GM18868 (cell line): ENCODE measurements at regions not wholly inside any gene's neighbourhood (a gene's known extent, or its start where the extent isn't known, plus 50 kb on each side); places are given as distances from the start of the nearest gene placed in this dataset.

ENCODE experiments used
- ATAC-seq: cut with Tn5 transposase; IDR thresholded peaks from one replicate; pipeline ENCODE4 v1.9.1; 2021; ENCODE audit warnings: mild to moderate bottlenecking, moderate library complexity; ENCODE audit not compliant: unreplicated experiment

DNA sequence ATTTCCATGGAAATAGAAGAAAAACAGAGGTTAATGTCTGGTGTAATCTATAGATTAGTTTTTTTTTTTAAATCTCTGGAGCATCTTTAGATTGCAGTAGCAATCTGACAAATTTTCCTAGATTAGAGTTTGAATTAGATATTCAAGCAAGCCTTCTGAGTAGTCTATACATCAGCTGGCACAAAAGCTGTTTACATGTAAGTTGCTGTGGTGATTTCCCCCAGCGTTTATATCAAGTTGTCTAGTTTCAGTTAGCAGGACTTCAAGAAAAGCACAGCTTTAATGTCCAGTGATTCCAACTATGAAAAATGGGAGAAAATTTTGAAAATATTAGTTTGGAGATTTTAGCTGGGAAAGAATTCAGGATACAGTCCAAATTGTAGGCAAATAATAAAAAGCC lies 605.0 kb upstream of the USP15 start:
- ATAC-seq: no peak

DNA sequence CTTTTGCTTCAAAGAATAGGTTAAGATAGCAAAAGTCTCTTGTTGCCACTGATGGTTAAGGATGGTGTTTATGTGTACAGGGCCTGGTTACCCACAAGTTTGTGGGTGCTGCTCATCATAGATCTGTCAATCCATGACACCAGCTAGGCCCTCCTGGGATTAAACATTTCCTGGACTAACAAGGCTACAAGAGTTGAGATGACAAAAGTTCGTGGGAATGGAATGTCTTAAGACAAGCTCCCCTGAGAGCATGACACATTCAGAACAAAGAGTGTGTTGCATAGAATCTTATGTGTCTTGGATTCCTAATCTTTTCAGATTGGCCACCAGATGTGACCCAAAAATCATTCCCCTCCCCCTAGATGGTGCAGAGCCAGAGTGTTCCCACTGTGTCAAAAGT lies 592.5 kb upstream of the USP15 start:
- no peak for ATAC-seq

DNA sequence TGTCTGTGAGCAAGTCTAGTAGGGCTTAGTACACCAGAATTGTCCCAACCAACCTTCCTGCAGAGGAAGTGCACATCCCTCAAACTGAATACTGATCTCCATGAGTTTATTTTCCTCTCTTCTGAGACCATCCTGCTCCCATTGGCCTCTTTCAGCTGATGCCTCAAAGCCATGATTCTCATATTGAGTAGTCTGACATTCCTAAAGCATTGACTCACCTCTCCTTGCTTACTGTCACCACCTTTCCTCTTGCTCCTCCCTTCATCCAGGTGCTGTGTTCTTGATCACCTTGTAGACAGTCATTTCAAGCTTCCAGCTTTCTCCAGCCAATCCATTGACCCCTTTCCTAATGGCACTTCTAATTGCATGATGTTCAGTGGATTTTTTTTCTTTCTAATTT lies 583.7 kb upstream of the USP15 start:
- ATAC-seq: no peak

DNA sequence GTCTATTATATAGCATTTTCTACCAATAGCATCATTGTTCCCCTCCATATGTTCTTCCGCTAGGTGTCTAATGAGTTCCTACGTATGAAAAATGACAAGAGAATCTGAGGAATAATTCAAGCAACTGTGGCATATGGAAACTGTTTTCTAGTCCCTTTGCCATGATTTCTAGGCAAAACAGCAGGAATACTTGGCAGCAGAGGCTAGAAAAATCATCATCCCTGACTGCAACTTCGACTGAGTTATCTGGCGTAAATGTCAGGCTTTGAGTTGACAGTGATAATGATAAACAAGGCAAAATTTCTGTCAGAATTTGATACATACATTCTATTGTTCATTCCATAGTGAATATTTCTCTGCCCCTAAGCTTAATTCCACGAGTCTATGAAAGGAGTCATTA lies 572.8 kb upstream of the USP15 start:
- no peak for ATAC-seq

DNA sequence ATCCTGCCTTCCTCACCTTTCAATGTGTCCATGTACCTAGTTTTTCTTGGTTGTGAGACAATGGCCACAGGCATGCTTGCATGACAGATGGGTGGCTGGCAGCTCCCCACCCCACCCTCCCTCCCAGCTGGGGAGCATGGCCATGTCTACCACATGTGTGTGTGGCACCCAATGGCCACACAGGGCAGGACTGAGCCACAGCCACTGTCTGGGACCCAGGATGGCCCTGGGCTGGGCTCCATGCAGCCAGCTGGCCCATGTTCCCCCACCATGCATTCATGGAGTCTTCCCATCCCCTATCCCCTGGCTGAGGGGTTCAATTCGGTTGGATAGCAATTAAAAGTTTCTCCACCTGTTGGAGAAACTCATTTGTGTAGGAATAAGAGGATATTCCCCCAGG lies 566.0 kb upstream of the USP15 start:
- ATAC-seq: no peak

DNA sequence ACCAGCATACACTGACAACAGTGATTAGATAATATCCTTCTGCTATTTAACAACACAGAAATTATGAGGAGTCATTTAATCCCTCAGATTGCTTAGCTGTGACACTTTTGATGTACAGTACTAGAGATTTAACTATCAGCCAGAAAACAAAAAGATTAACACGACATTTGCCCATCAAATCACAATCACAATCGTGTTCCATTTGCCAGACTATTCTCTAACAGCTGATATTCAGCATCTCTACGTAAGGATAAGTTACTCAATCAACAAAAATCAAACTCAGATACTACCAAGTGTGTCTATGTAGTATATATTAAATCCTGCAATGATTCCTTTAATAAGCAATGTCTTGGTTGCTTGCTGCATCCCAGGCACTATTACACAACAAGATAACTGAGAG lies 558.7 kb upstream of the USP15 start:
- no peak for ATAC-seq

DNA sequence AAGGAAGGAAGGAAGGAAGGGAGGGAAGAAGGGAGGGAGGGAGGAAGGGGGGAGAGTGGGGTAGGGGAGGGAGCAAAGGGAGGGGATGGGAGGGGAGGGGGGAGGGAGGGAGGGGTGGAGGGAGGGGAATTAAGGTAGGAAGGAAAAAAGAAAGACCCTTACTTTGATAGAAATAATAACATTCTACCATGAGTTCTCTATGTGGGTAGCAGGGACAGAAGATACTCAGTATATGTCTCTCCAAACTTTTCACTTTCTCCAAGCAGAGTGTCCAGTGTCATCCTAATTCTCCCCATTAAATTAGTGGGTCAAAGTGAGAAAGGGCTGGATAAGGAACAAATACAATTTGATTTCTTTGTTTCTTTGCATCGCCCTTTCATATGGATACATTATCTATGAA lies 553.4 kb upstream of the USP15 start:
- no peak for ATAC-seq

DNA sequence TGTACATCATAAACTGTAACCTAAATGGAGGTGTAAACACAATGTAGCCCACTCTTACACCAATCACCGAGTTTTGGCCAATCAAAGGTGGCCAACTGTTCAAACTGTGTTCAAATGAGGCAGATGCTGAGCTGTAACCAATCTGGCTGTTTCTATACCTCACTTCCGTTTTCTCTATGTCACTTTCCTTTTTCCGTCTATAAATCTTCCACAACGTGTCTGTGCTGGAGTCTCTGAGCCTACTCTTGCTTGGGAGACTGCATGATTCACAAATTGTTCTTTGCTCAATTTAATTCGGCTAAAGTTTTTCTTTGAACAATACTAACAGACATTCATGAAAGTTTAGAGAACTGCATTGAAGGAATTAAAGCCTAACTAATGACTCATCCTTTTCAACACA lies 547.1 kb upstream of the USP15 start:
- ATAC-seq: no peak

DNA sequence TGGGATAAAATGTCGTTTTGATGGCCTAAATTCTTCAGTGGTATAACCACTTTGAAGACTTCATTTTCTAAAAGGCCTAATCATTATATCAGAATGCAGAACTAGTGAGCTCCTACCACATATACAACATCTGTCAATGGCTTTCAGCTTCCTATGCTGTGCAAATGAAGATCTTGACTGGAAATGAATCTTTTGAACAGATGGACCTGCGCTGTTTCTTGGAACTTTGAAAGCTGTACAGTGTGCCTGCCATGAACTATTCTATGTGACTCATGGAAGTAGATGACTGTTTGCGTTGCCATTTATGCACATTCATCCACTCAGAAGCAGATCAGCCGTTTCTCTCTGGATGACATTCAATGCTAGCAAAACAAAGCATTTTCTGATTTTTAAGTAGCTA lies 542.2 kb upstream of the USP15 start:
- ATAC-seq: no peak

DNA sequence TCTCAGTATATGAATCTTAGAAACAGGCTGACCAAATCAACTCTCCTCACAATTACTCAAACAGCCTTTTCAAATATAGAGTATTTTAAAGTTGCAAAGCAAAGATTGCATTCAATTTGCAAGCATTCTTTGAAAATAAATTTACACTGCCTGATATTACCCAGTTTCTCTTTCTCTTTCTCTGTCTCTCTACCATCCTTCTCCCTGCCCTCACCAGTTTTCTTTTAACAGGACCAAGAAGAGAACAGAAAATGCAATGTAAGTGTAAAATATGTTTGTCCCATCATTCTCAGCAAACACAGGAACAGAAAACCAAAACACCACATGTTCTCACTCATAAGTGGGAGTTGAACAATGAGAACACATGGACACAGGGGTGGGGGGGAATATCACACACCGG lies 520.3 kb upstream of the USP15 start:
- ATAC-seq: no peak

DNA sequence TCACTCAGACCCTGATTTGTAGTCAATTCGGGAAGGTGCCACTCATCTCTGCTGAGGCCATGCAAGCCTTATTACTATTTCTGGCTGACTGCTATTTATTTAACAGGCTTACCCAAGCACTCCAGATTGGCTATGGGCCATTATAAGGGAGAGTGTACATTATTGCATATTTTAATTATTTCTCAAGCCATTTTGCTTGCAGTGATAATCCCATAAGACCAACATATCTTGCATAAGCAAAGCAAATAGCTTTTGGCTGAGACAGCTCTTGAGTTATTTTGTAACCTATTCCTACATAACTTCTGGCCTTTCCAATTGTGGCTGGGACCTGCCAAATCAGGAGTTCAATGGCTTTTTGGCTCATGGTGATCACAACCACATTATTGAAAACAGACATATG lies 509.6 kb upstream of the USP15 start:
- ATAC-seq: no peak

DNA sequence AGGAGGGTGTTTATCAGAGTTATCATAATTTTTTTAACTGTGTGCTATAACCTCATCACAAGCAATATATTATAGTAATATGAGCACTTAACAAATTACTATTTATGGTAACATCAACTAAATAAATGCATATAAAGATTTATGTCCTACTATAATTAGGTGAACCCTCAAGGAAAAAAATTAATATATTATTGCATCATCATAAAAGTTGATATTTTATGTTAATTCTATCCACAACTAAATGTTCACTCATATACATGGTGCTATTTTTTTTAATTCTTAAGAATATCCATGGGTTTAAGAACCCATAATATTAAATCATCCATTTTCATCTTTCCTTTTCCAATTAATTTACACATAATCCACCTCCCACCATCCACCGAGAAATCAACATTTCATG lies 506.0 kb upstream of the USP15 start:
- no peak for ATAC-seq

DNA sequence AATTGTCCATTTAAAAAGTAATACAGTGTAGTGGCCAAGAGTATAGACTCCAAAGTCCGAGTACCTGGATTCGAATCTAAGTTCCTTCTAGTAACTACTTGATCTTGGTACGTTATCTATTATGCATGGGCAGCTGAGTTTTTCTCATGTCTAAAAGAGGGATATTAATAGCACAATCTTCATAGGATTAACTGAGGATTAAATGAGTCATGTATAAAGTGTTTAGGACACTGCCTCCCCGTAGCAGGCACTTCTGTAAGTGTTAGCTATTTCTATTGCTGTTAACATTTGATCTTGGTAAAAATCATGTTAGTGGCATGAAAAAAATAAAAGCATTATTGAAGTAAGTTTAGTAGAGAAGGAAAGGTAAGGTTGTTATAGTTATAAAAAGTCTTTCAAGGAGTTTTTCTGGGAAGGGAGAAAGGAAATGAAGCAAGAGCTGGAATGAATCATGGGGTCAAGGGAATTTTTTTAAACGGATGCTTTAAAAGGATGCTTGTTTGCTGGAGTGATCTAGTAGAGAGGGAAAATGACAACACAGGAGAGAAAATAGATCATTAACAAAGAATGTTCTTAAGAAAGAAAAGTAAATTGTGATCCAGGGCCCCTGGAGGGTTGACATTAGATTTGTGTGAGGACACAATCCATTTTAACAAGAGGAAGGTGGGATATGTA lies 502.2 kb upstream of the USP15 start:
- no peak for ATAC-seq

DNA sequence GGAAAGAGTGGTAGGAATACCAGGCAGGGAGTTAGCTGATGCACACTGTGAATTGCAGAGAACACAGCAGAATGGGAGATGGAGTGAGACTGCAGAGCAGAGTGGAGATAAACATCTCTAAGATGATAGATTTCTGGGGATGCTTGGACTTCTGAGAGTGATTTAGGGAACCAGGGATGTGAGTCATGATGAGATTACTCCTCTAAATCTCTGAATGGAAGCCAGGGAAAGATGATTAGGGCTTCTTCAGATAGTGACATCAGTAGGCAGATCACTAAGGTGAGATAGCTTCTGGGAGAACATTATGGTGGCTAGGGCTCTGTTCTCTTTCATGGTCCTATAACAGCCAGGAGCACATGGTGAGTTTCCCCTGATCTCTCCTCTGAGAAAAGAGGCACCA lies 501.5 kb upstream of the USP15 start:
- ATAC-seq: no peak

DNA sequence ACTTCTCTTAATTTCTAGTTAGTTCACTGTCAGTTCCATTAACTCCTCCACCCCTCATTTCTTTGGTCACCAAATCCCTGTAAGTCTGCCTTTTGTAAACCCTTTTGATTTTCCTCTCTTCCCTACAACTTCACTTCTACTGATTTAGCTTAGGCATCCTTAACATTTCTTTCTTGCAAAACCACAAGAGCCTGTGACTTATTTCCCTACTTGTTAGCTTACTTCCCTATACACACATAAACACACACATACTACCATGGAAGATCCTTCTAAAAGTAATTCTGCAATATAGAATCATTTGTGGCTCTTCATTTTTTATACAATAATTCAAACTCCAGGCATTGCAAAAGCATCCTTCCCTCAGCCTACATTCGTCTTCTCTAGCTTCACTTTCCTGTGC lies 494.3 kb upstream of the USP15 start:
- ATAC-seq: no peak

DNA sequence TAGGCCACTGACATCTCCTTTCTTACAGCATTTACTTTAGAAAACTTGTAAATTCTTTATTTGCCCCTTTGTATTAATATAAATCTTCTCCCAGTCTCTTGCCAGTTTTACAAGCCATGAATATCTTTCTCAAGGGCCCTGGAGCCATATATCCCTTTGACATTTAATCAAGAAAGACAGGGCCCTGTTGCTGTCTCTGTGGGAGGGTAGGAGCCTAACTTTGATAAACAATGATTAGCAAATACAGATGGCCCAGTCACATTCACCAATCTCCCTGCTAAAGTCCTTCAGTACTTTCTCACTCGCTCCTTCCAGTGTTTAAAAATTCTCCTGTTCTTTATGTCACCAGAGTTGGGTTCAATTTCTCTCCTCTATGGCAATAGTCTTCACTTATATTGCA lies 479.8 kb upstream of the USP15 start:
- ATAC-seq: no peak

DNA sequence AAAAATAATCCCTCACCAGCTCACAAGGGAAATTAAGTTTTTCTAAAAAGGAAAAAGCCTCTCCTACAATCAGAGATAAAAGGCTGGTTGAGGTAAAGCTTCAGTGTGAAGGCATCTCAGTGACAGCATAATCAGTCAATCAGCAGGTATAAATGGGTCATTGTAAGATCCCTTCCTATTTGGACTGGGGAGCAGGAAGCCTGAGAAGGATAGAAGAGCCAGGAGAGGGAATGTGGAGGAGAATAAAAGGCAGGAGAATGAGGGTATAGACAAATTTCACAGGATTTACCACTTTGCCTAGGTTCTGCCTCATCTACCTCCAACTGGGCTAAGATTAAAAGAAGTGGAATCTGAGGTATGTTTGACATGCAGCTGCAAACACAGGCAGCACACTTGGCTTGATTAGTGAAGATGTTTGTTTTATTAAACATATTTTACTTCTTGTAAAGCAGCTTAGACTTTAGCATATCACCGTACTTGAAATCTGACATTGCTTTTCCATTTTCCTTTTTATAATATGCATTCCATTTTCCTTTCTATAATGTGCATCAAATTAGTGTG lies 479.1 kb upstream of the USP15 start:
- ATAC-seq: no peak

DNA sequence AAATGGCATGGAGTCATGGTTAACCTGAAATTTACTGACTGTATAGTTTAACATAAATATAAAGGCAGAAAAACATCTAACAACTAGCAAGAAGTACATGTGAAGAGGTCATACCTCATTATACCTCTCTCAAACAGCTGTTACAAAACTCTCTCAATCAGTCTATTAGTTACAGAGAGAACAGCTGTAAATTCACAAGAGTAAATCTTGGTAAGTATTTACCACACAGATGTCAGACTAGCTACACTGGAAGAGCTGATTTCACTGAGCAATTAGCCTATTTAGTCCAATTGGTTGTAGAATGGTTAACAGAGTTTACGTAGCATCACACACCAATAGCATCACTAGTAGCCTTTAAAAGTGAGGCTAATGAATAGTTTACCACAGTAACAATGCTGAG lies 463.4 kb upstream of the USP15 start:
- ATAC-seq: no peak

DNA sequence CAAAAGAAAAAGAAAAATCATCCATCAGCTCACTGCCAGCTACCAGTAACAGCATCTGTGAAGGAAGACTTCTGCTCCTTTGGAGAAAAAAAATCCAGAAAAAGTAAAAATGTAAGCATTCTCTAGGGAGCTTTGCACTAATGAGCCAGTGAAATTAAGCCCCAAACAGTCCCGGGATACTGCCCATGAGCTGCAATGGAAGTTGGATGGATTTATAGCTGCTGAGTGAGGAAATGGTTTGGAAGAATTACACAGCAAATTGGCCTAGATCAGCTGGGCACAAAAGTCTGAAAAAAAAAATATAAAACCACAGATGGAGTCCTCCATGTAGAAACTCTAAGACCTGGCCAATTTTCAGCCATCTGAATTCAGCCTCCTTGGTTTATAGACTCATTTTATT lies 462.9 kb upstream of the USP15 start:
- no peak for ATAC-seq

DNA sequence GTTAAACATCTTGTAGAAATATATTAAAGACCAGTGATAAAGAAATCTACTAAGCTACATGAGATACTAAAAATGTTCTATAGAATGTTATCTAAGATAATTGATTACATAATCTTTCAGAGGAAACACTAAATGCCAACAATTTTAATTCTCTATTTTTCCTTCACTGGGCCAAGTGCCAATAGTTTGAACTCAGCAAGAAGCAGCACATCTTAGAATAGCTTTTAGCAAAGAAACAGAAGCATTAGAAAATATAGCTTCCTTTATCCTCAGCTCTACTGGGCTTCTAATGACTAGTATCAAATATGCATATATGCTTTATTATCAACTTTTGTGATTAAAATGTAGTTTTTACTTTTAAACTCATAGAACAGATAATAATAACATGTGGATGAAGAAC lies 461.4 kb upstream of the USP15 start:
- no peak for ATAC-seq

DNA sequence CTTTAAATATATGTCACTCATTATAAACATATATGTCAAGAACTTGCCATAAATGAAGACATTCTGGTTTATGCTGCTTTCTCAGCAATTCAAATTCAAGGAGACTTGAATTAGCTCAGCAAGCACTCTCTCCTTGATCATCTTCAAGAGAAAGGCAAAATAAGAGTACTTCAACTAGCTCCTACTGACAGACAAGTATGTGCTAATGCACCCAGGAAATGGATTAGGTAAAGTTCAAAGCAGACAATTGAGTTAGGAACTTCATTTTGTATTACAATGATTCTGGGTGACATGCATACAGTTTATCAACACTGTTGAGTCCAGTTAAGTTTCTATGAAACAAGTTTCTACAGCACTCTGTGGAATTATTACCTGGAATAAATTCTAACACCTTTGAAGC lies 455.9 kb upstream of the USP15 start:
- no peak for ATAC-seq

DNA sequence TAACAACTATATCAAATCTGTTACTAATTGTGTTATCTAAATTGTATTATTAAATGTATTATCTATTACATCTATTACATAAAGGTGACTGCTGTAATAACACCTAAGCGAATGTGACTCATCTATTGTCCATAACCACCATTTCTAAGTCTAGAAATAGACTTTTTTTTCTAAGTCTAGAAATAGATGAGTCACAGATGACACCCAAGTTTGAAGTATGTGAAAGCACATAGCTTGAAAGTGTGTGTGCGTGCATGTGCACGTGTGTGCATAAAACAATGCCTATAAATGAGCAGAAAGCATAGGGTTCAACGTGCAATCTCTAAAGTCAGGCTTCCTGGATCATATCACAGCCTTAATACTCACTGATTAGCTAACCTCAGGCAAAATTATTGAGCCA lies 451.3 kb upstream of the USP15 start:
- no peak for ATAC-seq

DNA sequence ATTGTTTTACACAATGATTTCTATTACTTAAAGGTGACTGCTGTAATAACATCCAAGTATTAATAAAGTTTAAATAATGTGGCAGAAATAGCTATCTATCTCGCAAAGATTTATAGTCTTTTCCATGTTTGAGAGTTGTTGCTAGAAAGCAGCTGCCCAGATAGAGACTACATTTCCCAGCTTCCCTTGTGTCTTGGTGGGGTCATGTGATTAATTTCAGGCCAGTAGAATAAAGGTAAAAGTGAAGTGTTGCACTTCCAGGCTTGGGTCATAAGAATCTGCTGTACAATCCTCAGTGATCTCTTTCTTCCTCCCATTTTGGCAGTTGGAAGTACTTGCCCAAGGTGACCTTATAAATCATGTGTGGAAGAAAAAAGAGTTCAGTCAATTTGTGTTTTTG lies 449.7 kb upstream of the USP15 start:
- no peak for ATAC-seq
